ENCODE measurements at regions not wholly inside any gene's neighbourhood (a gene's known extent, or its start where the extent isn't known, plus 50 kb on each side); places are given as distances from the start of the nearest gene placed in this dataset.

DNA sequence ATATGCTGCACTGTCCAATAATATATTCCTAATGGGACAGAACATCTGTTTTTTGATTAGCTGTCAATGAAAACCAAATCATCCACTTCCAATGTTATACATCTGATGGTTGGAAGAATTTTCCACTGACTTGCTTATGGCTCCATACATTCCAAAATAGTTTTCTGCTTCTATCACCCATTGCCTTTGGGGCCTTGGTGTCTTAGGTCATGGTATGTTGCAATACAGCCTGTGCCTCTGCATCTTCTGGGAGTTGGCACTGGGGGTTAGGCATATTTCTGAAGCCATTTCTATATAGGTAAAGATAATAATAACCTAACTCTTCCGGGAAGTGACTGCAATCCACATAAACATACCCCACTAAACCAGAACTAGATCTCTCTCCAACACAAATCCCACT lies 53.2 kb upstream of the NR3C2 start:
- ATAC-seq (no peak), DNase-seq (ENCODE audit: low spot score) (no peak)
